GM18502 (cell line): ENCODE measurements at regions not wholly inside any gene's neighbourhood (a gene's known extent, or its start where the extent isn't known, plus 50 kb on each side); places are given as distances from the start of the nearest gene placed in this dataset.

Experiments used
- ATAC-seq: cut with Tn5 transposase; IDR thresholded peaks from one replicate; pipeline ENCODE4 v1.9.1; 2021; ENCODE audit warnings: mild to moderate bottlenecking; ENCODE audit not compliant: unreplicated experiment, poor library complexity

GRCh38 chr9:85268131-85268530 lies 473.6 kb downstream of the AGTPBP1 start:
- no peak for ATAC-seq

- ATAC-seq, result no peak
Measured at GRCh38 chr9:85264695-85265094, 477.1 kb downstream of the AGTPBP1 start.

GRCh38 chr9:85263288-85263687 lies 478.5 kb downstream of the AGTPBP1 start:
- no peak for ATAC-seq

- ATAC-seq, result no peak
Measured at GRCh38 chr9:85262333-85262732, 479.4 kb downstream of the AGTPBP1 start.

DNA sequence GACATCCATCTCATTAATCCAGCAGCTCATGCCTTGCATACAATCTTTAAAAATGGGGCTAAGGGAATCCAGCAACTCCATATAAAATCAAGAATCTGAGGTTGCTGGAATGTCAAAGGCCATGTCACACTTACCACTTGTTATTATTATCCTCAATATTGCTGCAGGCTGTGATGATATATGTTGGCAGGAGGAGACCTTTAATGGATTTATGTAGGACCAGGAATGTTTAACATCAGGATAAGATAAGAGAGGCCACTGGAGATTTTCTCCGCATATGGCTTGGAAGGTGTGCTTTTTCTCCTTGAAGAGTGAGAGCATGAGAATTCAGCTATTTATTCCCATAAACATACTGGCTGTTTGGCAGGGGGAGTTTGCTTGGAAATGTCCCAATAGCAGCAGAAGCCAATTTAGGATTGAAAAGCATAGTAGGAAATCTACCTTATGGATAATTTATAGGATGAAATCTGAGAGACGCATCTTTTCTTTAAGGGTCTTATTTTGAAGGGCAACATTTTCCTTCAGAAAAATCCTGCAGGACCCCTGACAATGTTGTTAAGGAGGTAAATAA lies 481.4 kb downstream of the AGTPBP1 start:
- ATAC-seq, result no peak

GRCh38 chr9:85258823-85259370 lies 482.9 kb downstream of the AGTPBP1 start:
- ATAC-seq, result no peak

DNA sequence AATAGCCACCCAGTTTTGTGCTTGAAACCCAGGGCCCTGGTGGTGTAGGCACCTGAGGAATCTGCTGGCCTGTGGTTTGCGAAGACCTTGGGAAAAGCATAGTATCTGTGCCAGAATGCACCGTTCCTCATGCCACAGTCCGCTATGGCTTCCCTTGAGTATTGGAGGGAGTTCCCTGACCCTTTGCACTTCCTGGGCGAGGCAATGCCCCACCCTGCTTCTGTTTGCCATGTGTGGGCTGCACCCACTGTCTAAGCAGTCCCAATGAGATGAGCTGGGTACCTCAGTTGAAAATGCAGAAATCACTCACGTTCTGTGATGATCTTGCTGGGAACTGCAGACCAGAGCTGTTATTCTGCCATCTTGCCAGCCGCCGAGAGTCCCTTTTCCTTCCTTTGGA lies 483.5 kb downstream of the AGTPBP1 start:
- ATAC-seq, result no peak

- ATAC-seq, result no peak
Measured at GRCh38 chr9:85249313-85249621, 492.5 kb downstream of the AGTPBP1 start.

- no peak for ATAC-seq
Measured at GRCh38 chr9:85248514-85249312, 493.0 kb downstream of the AGTPBP1 start.

DNA sequence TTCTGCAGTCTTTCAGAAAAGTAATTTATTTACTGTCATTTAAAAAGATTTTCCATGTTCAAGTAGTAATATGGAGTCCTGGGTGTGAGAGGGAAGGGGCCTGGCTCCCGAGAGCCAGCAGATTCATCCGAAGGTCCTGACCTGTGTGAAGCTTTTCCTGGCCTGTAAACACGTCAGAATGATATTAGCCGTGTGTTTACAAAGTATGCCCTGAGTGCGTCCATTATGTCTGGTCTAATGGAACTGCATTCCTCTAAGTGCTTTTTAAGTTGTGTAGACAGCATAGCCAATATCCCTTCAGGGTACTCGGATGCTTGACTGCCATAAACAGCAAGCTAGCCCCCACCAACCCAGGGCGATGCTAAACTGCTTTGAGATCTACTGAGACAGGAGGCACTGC lies 495.2 kb downstream of the AGTPBP1 start:
- no peak for ATAC-seq

GRCh38 chr9:85244856-85245255 lies 496.9 kb downstream of the AGTPBP1 start:
- no peak for ATAC-seq

DNA sequence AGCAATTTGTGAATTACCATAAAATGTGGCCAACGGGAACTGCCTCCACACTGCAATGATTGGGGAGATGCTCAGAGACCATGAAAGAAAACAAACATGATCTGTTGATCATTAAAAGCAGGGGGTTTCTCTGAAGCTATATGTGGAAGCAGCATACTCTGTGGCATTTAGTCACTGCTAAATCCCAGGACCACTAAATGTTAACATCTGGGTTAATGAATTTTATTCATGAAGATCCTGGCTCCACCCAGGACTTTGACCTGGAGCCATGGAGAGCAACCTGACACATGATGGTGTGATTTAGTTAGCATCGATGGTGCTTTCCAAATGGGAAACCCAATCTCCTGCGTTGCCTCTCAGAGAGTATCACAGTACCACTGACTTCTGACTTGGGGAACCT lies 497.8 kb downstream of the AGTPBP1 start:
- no peak for ATAC-seq

GRCh38 chr9:85237478-85237877 lies 504.3 kb downstream of the AGTPBP1 start:
- ATAC-seq, result no peak

- ATAC-seq, result no peak
Measured at GRCh38 chr9:85230081-85230480, 511.7 kb downstream of the AGTPBP1 start.

GRCh38 chr9:85228111-85228855 lies 513.5 kb downstream of the AGTPBP1 start:
- no peak for ATAC-seq

DNA sequence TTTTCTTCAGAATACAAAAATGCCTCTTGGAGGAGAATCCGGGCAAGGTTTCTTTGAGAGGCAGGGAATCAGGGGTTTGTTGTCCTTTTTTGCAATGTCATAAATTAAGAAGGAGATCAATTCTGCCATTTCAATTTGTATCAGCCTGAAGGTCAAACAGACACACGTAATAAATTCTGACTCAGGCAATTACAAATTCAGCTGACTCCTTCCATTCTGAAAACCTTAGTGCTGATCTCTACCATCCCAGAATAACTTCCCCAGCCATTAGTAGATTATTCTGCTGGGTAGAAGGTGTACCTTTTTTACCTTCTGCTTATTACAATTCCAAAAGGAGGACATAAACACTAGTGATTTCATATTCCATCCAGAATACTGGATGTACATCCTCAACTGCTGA lies 516.6 kb downstream of the AGTPBP1 start:
- no peak for ATAC-seq

- ATAC-seq, result no peak
Measured at GRCh38 chr9:85224729-85225128, 517.0 kb downstream of the AGTPBP1 start.

GRCh38 chr9:85224301-85224700 lies 517.5 kb downstream of the AGTPBP1 start:
- ATAC-seq, result no peak

DNA sequence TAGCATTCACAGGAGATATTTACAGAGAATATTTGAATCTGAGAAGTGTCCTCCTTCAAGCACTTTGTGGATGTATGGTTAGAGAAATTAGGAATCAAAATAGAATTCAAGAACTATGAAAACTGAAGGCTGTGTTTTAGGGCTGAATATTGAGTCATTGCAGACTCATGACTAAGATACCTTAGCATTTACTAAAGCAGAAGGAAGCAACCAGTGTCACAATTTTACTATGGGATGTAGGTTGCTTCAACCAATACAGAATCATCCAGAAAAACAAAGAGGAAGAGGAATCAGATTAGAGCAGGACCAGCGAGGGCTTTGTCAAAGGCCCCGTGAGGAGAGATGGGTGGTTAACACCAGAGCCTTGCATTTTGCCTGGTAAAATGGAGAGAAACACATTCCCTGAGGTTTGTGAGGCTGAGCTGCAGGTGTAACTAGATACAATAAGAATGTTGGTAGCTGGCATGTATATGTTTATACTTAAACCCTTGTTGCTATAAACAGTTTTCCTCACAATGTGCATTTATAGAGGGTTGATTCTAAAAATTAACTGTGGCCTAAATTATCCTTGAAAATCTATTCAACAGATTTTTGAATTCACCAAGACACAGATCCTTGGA lies 518.1 kb downstream of the AGTPBP1 start:
- no peak for ATAC-seq

- no peak for ATAC-seq
Measured at GRCh38 chr9:85216601-85217000, 525.2 kb downstream of the AGTPBP1 start.

DNA sequence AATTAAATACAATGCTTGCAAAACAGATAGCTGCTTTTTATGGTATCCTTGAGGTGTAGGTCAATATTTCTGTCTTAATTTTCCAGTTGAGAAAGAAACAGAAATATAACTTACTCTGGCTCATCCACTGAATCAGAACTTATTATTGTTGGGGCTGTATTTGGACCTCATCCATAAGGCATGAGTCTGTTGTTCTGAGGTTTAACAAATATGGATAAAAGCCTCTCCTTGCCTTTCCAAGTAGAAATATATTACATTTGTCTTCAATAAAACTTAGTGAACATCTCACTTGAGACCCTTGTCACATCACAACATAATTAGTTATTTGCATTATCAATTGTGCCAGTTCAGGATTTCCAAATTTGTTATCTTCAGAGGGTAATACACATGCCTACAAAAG lies 525.8 kb downstream of the AGTPBP1 start:
- no peak for ATAC-seq
